Fibroblast of skin of left biceps (primary cell): ENCODE measurements at regions not wholly inside any gene's neighbourhood (a gene's known extent, or its start where the extent isn't known, plus 50 kb on each side); places are given as distances from the start of the nearest gene placed in this dataset.

Experiments
- DNase-seq, 2 experiments: peaks; one replicate each; pipeline ENCODE4 v3.0.0-alpha.2; 2013; ENCODE audit warnings: low read depth in 2 of 2

DNA sequence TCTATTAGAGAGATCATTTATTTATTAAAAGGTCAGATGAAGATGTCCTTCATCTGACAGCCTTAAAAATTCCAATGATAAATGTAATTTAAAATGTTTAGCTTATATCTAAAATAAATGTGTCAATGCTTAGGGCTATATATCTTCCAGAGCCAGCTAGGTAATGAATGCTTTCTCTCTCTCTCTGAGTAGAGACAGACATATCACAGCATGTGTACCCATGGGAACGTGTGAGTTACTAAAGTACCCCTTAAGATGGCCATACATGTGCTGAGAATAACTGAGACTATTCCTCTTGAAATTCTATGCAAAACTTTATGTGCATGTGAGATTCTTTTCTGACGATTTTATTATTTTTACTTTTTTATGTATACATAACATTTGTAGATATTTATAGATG, 420.9 kb upstream of the ST6GAL2 start:
- no peak for DNase-seq

DNA sequence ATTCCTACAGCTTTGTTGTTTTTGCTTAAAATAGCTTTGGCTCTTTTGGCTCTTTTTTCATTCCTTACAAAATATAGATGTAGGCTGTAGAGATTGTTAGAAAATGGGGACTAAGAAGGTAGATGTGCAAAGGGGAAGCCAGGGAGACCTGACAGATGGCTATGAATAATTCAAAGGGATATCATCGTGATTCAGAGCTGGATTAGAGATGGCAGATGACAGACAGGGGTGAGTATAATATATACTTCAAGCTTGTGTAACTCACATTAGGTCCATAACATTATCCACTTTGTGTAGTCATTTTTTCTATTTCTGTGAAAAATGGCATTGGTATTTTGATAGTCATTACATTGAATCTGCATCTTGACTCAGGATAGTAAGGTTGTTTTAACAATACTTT, 422.9 kb upstream of the ST6GAL2 start:
- DNase-seq = no peak

- no peak for DNase-seq
Observed at GRCh38 chr2:107312240-107312639, 426.3 kb upstream of the ST6GAL2 start.

DNA sequence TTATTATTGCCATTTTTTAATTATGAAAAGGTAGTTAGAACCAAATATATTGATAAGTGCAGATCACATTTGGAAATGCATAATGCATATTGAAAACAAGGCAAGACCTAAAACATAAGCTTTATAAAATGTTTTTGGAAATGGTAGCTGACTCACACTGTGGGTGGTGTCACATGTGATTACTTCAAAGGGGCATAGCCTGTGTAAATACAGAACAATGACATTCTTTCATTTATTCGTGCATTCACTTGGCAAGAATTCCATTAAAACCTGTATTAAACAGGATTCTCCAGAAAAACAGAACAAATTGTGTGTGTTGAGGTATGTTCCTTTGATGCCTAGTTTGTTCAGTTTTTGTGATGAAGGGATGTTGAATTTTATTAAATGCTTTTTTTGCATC, 427.3 kb upstream of the ST6GAL2 start:
- DNase-seq = no peak

- no peak for DNase-seq
Observed at GRCh38 chr2:107320881-107321280, 434.9 kb upstream of the ST6GAL2 start.

DNA sequence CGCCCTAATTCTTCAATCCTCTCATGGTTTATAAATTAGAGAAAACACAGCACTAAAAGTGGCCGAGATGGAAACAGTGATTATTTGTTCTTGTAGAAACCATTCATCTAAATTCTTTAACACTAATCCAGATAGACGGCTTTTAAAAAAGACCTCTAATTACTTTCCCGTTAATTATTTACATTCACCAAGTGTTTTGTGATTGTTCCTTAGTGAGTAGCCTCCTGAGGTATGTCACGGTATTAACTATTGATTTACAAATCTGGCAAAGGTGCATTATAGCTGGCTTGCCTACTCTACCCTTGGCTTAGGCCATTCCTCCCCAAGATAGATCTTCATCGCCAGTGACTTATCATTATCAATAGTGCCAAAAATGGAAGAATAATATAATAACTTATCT, 436.4 kb upstream of the ST6GAL2 start:
- no peak for DNase-seq

DNA sequence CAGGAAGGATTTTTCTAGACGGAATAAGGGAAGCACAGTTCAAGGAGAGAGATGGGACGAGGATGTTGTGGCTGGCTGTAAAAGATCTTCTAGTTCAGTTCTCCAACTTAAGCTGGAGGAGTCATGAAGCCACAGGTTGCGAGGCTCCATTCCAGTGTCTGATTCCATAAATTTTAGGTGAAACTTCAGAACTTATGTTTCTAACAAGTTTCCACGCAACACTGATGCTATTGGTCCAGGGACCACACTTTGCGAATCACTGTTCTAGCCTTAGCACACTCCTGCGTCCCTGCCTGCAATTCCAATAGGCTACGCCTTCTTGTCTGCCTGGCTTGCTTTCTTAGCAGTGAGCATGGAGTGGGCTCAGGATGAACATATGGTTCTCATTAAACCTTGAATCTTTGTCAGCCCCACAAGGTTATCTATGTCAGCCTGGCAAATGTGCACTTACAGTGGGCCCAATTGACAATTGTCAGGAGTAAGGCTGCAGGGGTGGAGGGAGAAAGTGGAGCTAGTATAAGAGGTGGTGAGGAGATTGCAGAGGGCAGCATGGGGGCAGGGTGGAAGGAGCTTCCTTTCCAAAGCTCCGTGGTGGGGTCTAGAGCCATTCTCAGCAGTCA, 438.1 kb upstream of the ST6GAL2 start:
- DNase-seq = no peak

- peak; percentile 66 to 77 for DNase-seq
Observed at GRCh38 chr2:107325981-107326786, 440.2 kb upstream of the ST6GAL2 start.

DNA sequence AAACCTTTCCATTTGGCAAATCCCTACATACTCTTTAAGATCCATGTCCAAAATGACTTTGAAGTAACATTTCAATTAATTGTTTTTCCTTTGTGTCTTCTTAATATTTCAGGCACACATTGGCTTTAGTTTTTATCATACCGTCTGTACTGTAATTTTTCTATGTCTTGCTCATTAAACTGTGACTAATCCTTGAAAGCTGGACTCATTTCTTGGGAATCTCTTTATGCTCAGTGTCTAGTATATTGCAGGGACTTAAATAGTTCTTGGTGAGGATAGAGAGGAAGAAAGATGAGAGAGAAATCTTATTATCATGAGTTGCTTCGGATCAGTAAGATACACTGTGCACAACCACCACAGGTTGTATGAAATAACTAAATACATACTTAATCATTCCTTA, 448.3 kb upstream of the ST6GAL2 start:
- DNase-seq = no peak

DNA sequence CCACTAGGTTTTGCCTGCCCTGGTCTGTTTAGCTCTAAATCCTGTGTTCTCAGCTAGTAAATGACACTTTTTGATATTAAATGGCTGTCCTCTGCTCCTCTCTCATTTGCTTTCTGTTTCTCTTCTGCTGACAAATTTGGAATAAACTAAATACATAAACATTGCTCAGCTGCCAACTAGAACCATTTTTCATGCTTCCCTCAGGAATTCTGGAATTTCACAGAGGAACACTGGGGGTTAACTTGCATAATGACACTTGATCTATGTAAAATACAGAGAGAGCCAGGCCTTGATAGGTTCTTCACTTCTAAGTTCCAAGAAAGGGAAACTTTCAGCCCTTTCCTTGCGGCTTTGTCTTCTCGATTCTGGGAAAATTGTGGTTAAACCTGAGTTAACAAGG, 450.6 kb upstream of the ST6GAL2 start:
- DNase-seq = no peak

DNA sequence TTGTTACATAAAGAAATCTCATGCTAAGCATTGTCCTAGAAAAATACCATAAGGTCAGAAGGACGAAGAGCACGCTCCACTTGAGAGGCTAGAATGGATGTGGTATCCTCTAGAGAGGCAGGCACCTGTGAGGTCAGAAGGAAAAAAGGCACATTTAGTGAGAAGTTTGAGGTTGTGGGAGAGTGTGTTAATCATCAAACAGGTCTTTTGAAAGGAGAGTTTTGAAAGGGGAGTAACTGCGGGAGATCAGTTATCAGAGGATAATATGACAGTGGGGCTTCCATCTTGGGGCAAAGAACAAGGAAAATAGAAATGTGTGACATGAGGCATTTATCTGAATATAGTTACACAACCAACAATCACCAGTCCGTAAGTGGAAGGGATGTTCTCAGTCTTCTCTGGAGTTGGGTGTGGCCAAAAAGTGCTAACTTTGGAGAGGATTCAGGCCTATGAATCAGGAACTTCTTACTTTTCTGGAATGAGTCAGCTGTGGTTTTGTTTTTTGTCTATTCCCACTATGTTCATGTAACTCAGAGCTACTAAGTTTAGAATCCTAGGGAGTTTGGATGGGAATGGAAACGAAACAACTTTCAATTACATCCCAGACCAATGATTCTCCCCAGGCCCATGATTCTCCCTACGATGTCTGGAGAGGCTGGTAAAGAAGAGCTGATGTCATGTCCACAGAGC, 451.4 kb upstream of the ST6GAL2 start:
- DNase-seq = peak; percentile 71 to 78

DNA sequence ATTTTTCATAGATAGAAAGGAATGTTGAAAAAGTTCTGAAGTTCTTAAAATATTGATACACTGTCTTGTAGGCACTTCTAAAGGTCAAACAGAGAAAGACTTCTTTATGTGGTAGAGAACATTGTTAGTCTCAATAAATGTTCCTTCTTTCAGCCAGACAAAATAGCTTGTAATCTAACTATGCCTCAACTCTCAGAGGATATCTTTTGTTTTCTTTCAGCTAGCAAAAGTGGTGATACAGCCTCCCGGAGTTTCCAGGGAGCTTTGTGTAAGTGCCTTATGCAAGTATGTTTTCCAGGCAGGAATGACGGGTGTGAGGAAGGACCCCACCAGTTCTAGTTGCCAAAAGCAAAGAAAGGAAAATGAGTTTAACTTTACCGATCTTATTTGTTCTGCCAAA, 452.1 kb upstream of the ST6GAL2 start:
- no peak for DNase-seq

- no peak for DNase-seq
Observed at GRCh38 chr2:107338571-107338970, 452.6 kb upstream of the ST6GAL2 start.

- DNase-seq = no peak
Observed at GRCh38 chr2:107340955-107341354, 455.0 kb upstream of the ST6GAL2 start.

DNA sequence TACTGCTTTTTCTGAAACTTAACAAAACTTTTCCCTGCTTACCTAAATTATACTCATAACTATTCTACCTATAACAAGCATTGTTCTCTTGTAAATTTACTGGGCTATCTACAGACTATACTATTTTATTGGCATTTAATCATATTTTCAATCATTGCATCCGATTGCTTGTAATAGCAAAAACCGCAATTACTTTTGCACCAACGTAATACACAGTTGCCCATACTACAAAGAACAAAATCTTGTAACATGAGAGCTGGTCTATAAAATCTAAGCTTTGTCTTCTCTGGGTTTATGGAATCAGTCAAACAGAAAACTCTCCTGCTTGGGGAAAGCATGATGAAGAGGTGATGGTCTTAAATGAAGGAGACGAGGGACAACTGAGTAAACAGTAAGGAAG, 463.4 kb upstream of the ST6GAL2 start:
- DNase-seq = no peak

DNA sequence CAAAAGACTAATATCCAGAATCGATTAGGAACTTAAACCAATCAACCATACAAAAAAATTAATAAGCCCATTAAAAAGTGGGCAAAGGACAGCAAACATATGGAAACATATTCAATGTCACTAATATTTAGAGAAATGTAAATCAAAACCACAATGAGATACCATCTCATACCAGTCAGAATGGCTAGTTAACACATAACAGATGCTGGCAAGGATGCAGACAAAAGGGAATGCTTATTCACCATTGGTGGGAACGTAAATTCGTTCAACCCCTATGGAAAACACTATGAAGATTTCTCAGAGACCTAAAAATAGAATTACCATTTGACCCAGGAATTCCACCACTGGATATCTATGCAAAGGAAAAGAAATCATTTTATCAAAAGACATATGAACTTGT, 468.2 kb upstream of the ST6GAL2 start:
- peak; percentile 17 to 25 for DNase-seq

DNA sequence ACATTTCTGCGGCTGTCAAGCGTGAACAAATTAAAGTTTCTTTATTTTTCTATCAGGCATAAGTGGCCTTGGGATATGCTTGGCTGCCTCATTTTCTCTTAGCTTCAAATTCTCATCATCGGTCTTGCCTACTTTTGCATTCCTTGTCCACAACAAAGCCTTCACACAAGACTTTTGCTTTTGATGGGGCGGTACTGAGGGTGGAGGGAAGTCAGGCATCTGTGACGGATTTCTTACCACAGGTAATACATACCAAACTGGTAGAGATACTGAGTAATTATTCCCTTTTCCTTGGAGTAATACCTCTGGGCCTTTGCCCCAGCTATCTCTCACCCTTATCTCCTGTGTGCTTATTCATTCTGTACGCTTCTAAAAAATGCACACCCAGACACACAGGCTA, 468.3 kb upstream of the RGPD4 start:
- DNase-seq = no peak

DNA sequence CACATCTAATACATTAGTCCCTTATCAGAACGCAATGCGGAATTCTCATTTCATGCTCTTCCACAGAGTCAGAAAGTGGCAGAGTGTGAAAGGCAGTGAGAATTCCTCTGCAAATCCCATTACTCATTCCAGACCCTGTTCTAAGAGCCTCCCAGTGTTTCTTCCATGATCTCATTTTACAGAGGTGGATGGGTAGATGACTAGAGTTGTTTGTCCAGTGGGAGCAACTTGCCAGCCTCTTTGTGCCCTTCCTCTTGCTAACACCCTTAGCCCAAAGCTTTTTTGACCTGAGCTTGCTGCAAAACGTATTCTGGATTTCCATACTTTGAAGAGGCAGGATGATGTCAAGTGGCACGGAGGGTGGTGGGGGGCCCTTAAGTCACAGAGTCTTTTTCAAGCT, 467.7 kb upstream of the RGPD4 start:
- no peak for DNase-seq

DNA sequence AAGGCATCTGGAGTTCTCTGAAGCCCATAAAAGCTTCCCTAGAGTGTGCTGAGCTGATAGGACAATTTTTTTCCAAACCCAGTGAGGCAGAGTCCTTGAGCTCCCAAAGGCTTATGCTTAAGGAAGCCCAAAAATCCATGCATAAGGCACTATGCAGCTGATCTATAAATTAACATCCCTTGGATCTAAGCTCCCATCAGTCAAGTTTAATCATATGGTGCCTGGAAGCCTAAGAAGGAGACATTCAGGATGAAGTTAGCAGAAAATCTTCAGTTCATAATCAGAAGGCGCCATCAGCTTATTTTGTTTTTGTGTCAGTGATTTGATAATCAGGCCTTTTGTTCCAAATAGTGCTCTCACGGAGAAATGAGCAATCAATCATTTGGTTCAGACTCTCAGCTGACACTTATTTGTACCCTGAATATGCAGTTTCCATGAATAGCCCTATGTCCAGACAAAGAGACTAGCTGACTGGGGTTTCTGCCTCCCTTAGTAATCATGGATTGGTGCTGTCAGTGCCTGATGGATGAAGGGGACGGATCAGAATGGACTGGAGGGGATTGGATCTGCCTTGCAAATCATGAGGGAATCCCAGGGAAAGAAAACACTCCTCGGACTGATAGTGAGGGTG, 464.8 kb upstream of the RGPD4 start:
- DNase-seq = no peak

GRCh38 chr2:107362993-107363392, 463.7 kb upstream of the RGPD4 start:
- DNase-seq = no peak

- no peak for DNase-seq
Observed at GRCh38 chr2:107363806-107364205, 462.9 kb upstream of the RGPD4 start.

DNA sequence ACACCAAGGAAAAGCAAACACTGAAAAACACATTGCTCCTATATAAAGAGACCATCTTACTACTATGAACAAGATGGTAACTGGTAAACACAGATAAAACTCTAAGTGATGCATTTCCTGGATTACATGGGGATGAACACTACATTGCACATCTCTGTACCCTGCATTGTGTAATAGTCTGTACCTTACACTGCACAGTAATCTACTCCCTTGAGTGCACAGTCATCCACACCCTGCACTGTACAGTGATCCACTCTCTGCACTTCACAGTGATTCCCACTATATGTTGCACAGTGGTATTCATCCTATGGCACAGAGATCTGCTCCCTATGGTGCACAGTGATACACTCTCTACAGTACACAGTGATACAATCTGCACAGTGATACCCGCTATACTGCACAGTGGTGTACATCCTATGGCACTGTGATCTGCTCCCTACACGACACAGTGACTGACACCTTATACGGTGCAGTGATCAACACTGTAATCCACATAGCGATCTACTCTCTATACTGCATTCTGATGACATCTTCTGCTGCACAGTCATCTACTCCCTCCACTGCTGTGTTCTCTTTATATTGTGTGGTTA, 462.2 kb upstream of the RGPD4 start:
- no peak for DNase-seq
